ENCODE measurements at regions not wholly inside any gene's neighbourhood (a gene's known extent, or its start where the extent isn't known, plus 50 kb on each side); places are given as distances from the start of the nearest gene placed in this dataset.

GRCh38 chr19:28889941-28890670, 322.8 kb downstream of the UQCRFS1 start:
- no peak for TF ChIP-seq CTCF (IDR thresholded peaks at IDR 0.05)
- no peak for TF ChIP-seq POLR2A (IDR thresholded peaks at IDR 0.05)
- TF ChIP-seq POLR2AphosphoS5 (IDR thresholded peaks at IDR 0.05) = no peak
- no peaks in the 10 kb centered on the region for H3K4me1 ChIP-seq
- no peak overlapping the region for H3K27ac ChIP-seq
- no peaks in the 10 kb centered on the region for H3K36me3 ChIP-seq
- no peaks in the 10 kb centered on the region for H3K27me3 ChIP-seq
- no peak overlapping the region for H3K4me3 ChIP-seq
- DNase-seq (ENCODE audit: low spot score in 2 of 2) = no peak
- intact Hi-C loops (cut with DNase I; ENCODE audit: low total_unique reads) = no loop called here
- H3K9me3 ChIP-seq = peaks cover 0 to 2% of the 10 kb centered on the region in 2 donors

- no peaks in the 10 kb centered on the region for H3K36me3 ChIP-seq
- H3K4me3 ChIP-seq = no peak overlapping the region
- no peaks in the 10 kb centered on the region for H3K4me1 ChIP-seq
- H3K27me3 ChIP-seq = no peaks in the 10 kb centered on the region
- no peak for DNase-seq (ENCODE audit: low spot score in 2 of 2)
- intact Hi-C loops (cut with DNase I; ENCODE audit: low total_unique reads) = loop anchor here (1.0 kb wide), 1 partner anchor 17 kb away; no protein-coding TSS in a partner anchor
- TF ChIP-seq CTCF (IDR thresholded peaks at IDR 0.05) = no peak
- TF ChIP-seq POLR2AphosphoS5 (IDR thresholded peaks at IDR 0.05) = no peak
- TF ChIP-seq POLR2A (IDR thresholded peaks at IDR 0.05) = no peak
- no peak overlapping the region for H3K27ac ChIP-seq
- H3K9me3 ChIP-seq = peaks cover 0 to 3% of the 10 kb centered on the region in 2 donors
These were observed 324.9 kb downstream of the UQCRFS1 start for GRCh38 chr19:28887920-28888618.

- no peaks in the 10 kb centered on the region for H3K4me1 ChIP-seq
- H3K27ac ChIP-seq = no peak overlapping the region
- H3K36me3 ChIP-seq = no peaks in the 10 kb centered on the region
- intact Hi-C loops (cut with DNase I; ENCODE audit: low total_unique reads) = no loop called here
- peaks cover 0 to 3% of the 10 kb centered on the region in 2 donors for H3K9me3 ChIP-seq
- TF ChIP-seq CTCF (IDR thresholded peaks at IDR 0.05) (no peak), POLR2A (IDR thresholded peaks at IDR 0.05) (no peak), POLR2AphosphoS5 (IDR thresholded peaks at IDR 0.05) (no peak)
- no peak overlapping the region for H3K4me3 ChIP-seq
- DNase-seq (ENCODE audit: low spot score in 2 of 2) = no peak
- H3K27me3 ChIP-seq = no peaks in the 10 kb centered on the region
These were observed 326.2 kb downstream of the UQCRFS1 start for GRCh38 chr19:28886708-28887107.

GRCh38 chr19:28885965-28886364, 327.0 kb downstream of the UQCRFS1 start:
- no peaks in the 10 kb centered on the region for H3K4me1 ChIP-seq
- intact Hi-C loops (cut with DNase I; ENCODE audit: low total_unique reads) = no loop called here
- TF ChIP-seq POLR2AphosphoS5 (IDR thresholded peaks at IDR 0.05) = no peak
- TF ChIP-seq CTCF (IDR thresholded peaks at IDR 0.05) = no peak
- no peak for TF ChIP-seq POLR2A (IDR thresholded peaks at IDR 0.05)
- no peak for DNase-seq (ENCODE audit: low spot score in 2 of 2)
- no peak overlapping the region for H3K27ac ChIP-seq
- H3K27me3 ChIP-seq = no peaks in the 10 kb centered on the region
- H3K4me3 ChIP-seq = no peak overlapping the region
- H3K36me3 ChIP-seq = no peaks in the 10 kb centered on the region
- peaks cover 0 to 3% of the 10 kb centered on the region in 2 donors for H3K9me3 ChIP-seq
